GM12892 (cell line): ENCODE measurements at regions not wholly inside any gene's neighbourhood (a gene's known extent, or its start where the extent isn't known, plus 50 kb on each side); places are given as distances from the start of the nearest gene placed in this dataset.

Source experiments
- DNase-seq: peaks from one replicate; pipeline ENCODE4 v3.0.0; 2011; ENCODE audit not compliant: insufficient read length
- FAIRE-seq: peaks from 2 replicates; lab custom pipeline; 2011; peaks lifted over from hg19 to GRCh38; lab: Jason Lieb, UNC
- POLR2A ChIP-seq: IDR thresholded peaks from 2 replicates; pipeline ENCODE4 v1.6.1; 2011; ENCODE audit warnings: low read depth, low read length, control low read depth
- POLR2AphosphoS5 ChIP-seq: IDR thresholded peaks from 2 replicates; pipeline ENCODE4 v1.6.1; 2011; ENCODE audit warnings: low read depth, low read length, control low read depth
- TAF1 ChIP-seq: IDR thresholded peaks from 2 replicates; pipeline ENCODE4 v1.6.1; 2011; ENCODE audit warnings: low read depth, mild to moderate bottlenecking, control low read depth, low read length, borderline replicate concordance

DNA sequence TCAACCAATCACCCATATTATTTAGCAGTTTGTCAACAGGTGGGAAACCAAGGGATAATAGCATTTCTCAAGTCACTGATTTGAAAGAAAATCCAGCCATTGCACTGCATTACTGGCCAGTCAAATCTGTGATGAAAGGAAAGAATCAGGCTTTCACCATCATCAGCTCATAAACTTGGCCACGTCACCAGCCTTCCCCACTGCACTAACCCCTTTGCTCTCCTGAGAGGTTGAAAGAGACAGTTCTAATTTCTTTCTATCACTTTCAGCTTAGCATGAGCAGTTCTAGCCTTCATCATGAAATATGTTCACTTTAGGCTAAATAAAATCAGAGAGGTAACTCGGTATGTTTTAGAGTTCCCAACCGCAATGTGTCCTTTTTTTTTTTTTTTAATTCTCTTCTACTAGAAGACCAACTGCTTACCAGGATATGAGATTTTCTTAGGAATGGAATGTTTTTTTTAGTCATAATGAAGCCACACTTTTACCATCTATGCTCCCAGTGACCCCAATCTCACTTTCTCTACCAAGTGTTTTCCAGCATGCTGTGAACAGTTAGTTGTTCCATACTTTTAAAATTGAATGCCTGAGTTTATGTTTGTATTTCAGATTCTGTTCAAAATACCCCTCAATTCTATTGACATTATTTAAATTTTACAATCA is 55.7 kb upstream of the SLC7A11 start:
- TF ChIP-seq POLR2A: no peak
- TF ChIP-seq TAF1: no peak
- no peak for TF ChIP-seq POLR2AphosphoS5
- DNase-seq (no peak), FAIRE-seq (no peak)

DNA sequence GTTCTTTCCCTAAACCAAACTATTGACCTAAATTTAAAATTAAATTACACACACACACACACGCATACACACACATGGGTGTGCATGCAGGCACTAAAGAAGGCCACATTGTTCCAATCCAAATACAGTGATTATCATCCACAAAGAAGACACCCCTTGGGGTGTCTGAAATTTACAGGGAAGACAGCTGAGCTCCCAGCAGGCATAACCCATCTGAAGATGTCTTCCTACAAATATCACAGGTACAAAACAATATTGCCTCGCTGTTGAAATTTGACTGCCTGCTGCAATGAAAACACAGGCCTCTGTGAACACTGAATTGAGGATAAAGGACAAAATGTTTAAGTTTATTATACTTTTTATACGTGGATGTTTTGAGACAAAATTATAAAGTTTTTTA is 50.2 kb upstream of the SLC7A11 start:
- TF ChIP-seq POLR2A: no peak
- no peak for TF ChIP-seq TAF1
- no peak for TF ChIP-seq POLR2AphosphoS5
- no peak for FAIRE-seq
- DNase-seq: no peak
